GM21528 (cell line): ENCODE measurements at regions not wholly inside any gene's neighbourhood (a gene's known extent, or its start where the extent isn't known, plus 50 kb on each side); places are given as distances from the start of the nearest gene placed in this dataset.
"Not testable (repeated sequence)": the region's sequence is repeated elsewhere in the genome, so short reads cannot be mapped to it uniquely, and the experiment has no call there.

Source experiments
- ATAC-seq: cut with Tn5 transposase; IDR thresholded peaks from one replicate; pipeline ENCODE4 v1.9.1; 2021; ENCODE audit warnings: mild to moderate bottlenecking, moderate library complexity; ENCODE audit not compliant: unreplicated experiment, low FRiP score

- ATAC-seq: no peak
Observed at GRCh38 chr4:167906851-167907250, 185.5 kb upstream of the ANXA10 start.

DNA sequence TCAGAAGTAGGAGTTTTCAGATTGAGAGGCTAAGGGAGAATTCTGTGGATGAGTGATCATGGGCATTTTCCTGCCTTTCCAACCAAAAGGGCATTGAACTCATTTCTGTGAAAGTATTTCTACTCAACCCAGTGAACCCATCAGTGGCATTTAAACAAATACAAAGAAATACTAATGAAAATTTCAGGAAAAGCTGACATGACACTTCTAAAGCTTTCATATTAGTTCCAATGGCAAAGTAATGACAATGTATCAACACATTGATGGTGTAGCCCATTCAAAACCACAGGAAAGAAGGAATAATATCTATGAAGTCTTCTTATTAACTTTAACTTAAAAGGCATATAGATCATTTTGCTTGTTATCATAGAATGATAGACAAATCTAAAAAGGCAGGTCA is 183.5 kb upstream of the ANXA10 start:
- ATAC-seq: no peak

GRCh38 chr4:167912535-167912934 is 179.8 kb upstream of the ANXA10 start:
- ATAC-seq: not testable (repeated sequence)

- ATAC-seq: no peak
Observed at GRCh38 chr4:167918077-167918476, 174.3 kb upstream of the ANXA10 start.

DNA sequence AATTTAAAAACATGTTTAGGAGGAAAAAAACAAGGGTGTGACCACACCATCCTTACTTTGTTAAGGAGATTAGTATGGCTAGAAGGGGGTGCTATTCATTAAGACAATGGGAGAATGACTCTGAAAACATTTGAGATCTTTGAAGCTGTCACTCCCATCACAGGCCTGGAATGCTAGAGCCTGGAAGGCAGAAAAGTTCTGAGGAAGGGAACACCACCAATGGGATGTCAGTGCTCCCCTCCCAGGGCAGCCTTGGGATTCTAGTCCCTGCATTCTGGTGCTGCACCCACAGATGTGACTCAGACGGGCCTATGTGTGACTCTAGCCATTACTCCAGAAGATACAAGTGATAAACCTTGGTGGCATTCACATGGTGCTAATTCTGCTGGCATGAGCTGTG is 162.2 kb upstream of the ANXA10 start:
- ATAC-seq: no peak

DNA sequence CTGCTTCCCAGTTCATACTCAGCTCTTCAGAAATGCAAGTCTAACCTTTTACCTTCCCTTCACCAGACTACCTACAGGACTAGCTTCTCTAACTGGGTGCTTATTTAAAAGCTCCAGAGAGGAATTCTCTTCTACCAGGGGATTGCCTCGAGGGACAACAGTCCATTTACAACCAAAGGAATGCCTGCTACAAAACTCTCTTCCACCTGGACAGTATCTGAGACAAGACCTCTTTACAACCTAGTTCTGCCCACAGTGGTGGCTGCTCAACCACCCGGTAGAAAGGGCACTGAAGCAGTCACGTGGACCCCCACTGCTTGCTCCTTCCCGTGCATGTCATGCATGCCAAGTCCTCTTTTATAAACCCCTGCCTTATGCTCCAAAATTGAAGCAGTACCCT is 158.1 kb upstream of the ANXA10 start:
- ATAC-seq: no peak

- no peak for ATAC-seq
Observed at GRCh38 chr4:167939863-167940616, 152.3 kb upstream of the ANXA10 start.

DNA sequence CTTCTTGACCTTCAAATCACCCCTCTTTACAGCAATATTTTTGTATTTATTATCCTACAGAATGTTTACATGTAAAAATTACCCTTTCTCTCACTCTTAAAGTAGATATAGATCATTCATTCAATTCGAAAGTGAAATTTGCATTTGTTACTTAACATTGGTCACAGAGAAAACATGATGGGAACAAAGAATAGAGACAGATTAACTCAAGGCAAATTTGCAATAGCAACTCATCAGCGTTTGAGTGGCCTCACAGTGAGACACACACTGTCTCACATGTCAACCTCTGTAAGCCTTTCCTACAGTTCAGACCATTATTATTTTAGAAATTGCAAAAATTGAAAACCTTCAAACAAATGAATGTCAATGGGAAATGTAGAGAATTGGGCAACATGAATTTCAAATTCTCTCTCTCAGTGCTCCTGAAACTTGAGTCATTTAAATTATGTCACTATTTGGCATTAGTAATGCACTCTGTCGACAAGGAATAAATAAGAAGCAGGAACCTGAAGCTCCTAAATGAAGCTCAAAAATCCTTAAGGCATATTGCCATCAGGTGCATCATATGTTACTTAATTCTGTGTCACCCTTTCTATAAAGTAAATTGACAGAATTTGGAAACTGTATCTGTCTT is 148.3 kb upstream of the ANXA10 start:
- ATAC-seq: peak; percentile 66

- ATAC-seq: no peak
Observed at GRCh38 chr4:167944721-167945120, 147.6 kb upstream of the ANXA10 start.

GRCh38 chr4:167955006-167955405 is 137.3 kb upstream of the ANXA10 start:
- ATAC-seq: no peak

- ATAC-seq: no peak
Observed at GRCh38 chr4:167956676-167957075, 135.7 kb upstream of the ANXA10 start.

- ATAC-seq: no peak
Observed at GRCh38 chr4:167964766-167965373, 127.5 kb upstream of the ANXA10 start.

- ATAC-seq: no peak
Observed at GRCh38 chr4:167966143-167966542, 126.2 kb upstream of the ANXA10 start.

- no peak for ATAC-seq
Observed at GRCh38 chr4:167973513-167973912, 118.8 kb upstream of the ANXA10 start.

- ATAC-seq: no peak
Observed at GRCh38 chr4:167985565-167985964, 106.8 kb upstream of the ANXA10 start.

GRCh38 chr4:167986044-167986443 is 106.3 kb upstream of the ANXA10 start:
- no peak for ATAC-seq

- ATAC-seq: no peak
Observed at GRCh38 chr4:167987285-167987684, 105.1 kb upstream of the ANXA10 start.

DNA sequence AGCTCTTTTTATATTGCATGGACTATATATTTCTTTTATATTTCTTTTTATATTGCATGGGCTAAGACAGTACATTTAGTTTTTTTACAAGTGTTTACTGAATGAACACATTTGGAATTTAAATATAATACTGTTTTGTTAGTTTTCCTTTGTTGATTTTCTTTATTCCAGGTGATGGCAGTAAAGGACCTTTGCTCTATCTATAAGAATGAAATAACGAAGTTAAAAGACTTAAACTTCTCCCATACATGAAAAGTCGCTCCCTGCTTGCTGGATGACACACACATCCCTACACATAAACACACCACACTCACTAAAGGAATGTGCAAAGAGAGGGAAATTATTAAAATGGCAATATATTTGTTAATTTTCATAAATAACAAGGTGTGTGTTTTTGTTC is 102.5 kb upstream of the ANXA10 start:
- no peak for ATAC-seq

DNA sequence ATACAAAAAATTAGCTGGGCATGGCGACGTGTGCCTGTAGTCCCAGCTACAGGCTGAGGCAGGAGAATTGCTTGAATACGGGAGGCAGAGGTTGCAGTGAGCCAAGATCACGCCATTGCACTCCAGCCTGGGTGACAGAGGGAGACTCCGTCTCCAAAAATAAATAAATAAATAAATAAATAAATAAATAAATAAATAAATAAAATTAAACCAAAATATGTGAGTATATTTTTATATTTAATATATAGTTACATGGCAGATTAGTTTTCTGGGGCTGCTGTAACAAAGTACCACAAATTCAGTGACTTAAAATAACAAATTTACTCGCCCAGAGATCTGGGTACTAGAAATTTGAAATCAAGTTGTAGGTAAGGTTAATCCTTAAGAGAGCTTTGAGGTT is 84.2 kb upstream of the ANXA10 start:
- ATAC-seq: not testable (repeated sequence)

DNA sequence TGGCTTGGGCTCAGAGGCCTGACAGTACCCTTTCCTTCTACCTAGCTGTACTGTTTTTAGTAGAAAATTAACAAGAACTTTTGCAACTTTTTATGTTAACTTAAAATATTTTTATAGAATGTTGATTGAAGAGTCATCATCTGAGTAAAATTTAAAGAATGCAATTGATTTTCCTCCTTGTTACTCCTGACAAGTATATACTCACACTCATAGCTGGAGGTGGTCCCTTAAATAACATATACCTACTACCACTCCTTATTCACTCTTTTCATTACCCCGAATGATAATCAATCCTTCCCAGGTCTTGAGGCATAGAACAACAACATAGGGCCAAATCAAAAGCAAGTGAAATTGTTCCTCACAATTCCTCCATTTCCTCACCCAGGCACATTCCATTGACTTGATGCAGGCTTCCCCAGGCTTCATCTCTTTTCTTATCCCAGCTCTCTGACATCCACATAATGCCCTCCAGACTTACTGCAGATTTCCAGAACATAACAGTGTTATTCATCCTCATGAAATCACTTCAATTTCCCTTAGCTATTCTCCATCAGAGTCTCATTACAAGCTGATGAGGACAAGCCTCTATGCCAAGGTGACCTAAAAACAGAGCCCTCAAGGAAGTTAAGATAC is 73.2 kb upstream of the ANXA10 start:
- ATAC-seq: no peak

DNA sequence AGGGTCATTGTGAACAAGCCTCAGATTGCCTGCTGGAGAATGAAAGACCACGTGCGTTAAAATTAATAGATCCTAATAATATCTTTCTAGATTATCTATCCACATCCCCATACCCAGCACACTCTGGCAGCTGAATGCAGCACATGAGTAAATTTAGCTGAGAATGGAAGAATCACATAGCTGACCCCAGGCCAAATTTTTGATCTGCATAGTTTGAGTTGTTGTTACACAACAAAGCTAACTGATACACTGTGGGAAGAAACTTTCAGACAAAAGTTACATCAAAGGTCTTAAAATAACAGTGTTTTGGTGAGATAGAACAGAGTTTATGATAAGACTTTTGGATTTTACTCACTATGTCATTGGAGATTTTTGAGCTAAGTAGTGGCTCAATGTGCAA is 72.4 kb upstream of the ANXA10 start:
- no peak for ATAC-seq
